ENCODE measurements at regions not wholly inside any gene's neighbourhood (a gene's known extent, or its start where the extent isn't known, plus 50 kb on each side); places are given as distances from the start of the nearest gene placed in this dataset.

DNA sequence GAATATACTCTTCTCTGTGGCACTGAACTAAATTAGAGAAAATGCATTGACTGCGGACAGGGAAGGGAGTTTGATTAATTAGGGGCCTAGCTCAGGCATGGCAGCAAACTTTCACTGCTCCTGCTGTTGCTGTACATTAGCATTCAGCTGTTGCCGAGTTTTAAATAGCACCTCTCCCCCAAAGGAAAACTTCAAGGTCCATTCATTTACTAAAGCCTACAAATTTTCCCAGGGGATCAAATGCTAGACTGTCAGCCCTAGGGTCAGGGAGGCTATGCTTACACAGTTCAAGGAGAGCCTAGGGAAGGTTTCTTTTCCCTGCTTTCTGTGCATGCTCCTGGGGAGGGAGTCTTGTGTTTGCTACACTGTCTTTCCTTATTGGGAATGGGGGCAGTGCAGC, 60.0 kb upstream of the GZMB start:
- no peak for DNase-seq

DNA sequence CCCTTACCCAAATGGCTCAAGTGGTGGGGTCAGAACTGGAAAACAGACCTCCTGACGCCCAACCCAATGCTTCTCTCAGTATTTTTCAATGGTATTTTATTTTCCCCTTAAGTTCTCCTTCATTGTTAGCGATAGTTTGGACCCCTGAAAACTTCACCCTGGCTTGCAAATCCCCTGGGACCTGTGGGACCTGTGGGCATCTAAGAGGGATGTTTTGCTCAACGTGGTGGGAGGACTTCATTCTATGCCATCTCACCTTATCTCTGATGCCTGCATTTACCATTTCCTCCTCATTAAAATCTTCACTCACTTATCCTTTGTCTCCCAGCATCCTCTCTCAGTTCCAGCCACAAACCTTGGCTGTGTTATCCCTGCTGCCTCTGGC, 59.4 kb upstream of the GZMB start:
- DNase-seq: no peak

DNA sequence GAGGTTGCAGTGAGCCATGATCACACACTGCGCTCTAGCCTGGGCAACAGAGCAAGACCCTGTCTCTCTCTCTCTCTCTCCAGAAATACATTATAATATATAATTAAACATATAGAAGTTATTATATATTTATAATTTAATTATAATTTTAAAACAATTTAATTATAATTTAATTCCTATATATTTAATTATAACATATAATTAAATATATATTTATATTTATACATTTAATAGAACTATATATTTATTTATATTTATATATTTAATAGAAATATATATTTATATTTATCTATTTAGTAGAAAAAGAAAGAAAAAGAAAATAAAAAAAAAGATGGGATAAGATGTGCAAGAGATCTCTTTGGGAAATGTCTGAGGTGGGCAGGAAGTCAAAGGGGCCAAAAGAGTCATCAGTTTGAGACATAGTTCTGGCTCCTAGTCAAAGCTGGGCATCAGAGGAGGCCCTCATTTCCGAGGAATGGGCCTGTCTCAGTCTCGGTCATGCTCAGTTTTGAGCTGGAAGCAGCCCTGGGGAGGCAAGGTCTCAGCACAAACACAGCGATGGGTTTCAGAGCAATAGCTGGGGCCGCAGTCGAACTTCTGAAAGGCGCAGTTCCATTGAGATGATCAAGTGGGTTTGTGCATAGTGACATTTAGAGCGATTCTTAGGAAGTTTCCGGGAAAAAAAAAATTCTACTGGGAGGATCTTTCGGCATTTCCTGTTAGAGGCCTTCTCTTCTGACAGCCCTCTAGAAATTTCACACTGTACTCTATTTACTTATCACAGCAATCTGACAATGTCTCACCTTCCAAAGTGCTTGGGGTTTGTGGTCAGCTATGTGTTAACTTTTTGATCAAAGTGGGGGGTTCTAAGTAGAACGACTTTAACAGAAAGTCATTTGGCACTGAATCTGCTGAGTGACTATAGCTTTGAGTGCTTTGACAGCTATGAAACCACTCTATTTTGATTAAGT, 58.7 kb upstream of the GZMB start:
- no peak for DNase-seq

DNA sequence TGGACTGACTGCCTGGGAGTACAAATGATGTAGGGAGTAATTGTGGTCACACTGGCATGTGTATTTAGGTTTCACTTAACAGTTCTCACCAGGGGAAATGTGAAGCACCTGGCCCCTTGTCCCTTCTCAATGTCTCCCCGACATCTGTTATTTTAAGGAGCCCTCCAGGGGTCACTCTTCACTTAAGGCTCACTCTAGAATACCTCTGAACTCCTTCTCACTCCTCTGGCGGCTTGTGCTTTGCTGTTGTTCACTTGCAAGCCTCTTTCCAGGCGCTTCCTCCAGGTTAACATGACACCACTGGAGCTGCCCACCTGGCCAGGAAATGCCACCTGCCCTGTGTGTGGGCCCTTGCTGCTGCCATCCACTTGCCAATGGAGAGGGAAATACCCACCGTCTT, 56.5 kb upstream of the GZMB start:
- no peak for DNase-seq

DNA sequence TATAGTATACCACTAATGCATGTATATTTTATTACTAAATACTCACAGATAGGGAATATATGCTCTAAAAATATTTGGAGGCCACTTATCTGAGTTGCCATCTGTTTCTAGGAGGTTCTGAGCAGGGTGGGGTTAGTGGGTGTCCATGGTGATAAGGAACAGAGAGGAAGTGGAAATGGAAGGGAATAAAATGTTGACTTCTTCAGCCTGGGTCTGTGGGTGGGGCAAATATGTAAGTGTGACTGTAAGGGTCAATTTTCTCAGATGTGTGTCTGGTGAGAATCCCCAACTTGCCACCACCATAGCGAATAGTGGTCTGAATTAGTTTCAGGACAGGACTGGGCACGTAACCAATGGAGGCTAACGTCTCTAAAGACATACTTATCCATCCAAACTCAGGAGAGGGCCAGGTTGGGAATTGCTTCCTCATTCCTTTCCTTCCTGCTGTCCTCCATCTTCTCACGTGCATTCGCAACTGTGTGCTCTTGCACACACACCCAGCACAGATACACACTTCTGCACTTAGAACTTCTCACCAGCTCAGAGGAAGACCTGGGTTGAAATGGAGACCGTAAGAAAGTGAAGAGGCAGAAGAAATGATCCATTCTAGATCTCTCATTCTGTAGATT, 54.2 kb upstream of the GZMB start:
- DNase-seq: no peak
